GM21515 (cell line): ENCODE measurements at regions not wholly inside any gene's neighbourhood (a gene's known extent, or its start where the extent isn't known, plus 50 kb on each side); places are given as distances from the start of the nearest gene placed in this dataset.
"Not testable (repeated sequence)": the region's sequence is repeated elsewhere in the genome, so short reads cannot be mapped to it uniquely, and the experiment has no call there.

Source experiments
- ATAC-seq: cut with Tn5 transposase; IDR thresholded peaks from one replicate; pipeline ENCODE4 v1.9.1; 2021; ENCODE audit not compliant: unreplicated experiment

DNA sequence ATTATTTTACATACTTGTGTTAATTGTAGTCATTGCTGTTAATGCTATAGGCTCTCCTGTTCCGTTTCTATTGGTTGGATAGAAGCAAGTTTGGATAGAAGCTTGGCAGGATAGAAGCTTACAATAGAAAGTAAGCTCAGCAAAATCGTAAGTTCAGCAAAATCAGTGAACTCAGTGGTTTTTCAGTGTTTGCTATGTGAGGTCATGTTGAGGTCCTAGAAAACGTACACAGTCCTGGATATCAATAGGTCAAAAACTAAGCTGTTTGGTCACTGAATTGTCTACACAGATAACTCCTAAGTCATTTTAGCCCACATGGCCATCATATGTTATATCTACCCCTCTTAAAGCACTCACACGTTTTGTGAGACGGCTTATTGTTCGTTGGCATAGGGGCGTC, 299.4 kb downstream of the MAN2A1 start:
- no peak for ATAC-seq

DNA sequence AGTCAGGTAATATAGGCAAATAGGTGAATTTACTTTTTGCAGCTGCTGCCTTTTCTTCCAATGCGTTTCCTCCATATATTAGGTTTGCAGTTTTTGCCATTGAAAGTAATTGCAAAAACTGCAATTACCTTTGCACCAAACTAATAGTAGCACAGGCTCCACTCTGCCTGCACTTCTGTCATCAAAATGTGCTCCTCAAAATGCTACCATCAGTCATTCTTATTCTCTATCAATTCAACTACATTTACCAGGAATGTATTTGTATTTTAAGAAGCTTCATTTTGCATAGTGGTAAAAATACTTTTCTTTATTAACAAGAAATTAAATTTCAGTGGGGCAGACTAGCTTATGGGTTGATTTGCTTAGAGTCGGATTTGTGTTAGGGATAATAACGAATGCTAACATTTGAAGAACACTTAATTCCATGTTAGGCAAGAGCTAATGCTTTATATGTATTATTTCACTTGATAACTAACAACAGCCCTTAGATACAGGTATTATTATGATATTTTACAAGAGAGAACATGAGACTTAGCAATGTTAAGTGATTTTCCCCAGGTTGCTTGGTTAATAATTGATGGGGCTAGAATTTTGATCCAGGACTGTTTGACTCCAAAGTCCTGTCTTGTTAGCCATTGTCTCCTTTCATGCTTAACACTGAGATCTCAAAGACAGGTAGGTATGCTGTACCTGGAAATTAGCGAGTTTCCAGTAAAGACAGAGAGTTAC, 300.4 kb downstream of the MAN2A1 start:
- ATAC-seq = no peak

DNA sequence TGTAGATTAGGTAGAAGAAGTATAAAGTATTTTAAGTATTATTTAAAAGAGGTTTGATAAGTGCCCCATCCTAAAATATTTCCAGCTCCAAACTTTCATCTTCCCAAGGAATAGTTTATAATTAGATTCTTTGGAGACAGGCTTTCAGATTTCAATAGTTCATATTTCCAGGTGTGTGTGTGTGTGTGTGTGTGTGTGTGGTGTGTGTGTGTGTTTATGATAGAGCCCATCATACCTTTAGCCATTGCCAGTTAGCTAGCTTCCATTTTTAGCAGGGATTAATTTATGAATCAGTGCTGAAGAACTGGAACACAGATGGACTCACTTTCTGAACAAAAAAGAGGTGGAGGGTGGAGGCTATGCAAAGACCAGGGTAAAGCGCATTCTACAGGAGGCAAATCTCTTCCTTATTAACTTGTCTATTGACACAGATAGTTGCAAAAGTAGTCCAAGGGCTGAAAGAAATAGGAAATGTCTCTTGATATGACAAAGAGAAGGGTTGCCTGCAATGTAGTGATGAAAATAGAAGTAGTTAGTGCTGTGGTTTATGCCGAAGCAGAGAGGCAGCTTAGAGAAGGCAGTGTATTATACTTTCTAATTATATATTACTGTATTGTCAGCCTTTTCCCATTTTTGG, 301.1 kb downstream of the MAN2A1 start:
- ATAC-seq = no peak

DNA sequence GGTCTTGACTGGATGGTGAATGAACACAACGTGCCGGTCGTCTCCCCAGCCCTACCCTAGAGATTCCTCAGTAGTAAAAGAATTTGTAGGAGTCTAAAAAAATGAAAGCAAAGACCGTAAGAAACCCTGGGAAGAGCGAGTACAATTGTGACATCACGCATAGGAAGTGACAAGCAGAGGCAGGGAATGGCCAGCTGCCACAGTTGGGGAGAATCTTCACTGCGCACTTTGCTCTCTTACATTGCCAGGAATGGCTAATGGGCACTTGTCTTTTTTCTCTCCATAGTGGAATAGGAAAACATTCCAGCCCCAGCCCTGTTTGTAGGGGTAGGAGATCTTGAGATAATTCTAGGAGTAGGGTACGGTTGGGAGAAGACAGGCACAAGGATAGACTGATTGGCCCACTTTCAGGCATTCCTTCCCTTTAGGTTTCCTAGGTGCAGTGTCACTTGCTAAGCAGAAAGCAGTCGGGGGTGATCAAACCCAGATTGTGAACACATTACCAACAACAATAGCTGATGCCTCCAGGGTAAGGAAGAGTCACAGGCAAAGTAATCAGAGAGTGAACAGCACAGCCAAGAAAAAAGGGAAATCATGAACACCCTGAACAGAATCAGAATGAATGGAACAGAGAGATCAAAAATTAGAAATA, 302.7 kb downstream of the MAN2A1 start:
- ATAC-seq = no peak

DNA sequence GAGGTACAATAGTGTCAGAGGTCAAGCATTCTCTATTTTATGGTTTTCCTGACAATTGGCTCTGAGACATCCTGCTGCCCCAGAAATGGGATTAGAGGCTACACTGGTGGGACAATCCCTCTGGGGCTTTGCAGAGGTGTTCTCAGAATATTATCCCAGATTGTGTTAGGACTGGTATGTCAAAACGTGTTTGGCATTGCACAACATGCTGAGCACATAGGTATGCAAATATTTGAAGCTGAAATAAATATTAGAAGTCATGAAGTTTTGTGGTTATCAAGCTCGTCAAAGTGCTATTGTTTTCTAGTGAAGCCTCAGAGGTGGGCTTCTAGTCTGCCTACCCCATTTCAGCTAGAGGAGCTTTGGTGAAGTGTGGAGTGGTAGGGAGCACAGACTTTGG, 304.4 kb downstream of the MAN2A1 start:
- ATAC-seq = no peak

DNA sequence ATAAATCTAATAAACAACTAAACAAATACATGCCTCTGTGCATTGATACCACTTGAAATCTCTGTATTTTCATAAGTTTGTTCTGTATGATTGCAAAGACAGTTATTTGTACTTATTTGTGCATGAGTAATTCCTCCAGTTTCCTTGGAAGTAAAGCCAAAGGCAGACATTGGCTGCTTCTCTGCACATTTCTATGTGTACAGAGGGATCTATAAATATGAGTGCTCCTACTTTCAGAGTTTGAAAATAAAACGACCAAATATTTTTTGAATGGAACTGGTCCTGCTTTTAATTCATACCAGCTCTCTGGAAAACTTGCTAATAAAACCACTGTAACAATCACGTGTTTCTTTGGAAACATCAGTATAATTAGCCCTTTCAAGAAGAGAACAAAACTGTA, 306.5 kb downstream of the MAN2A1 start:
- no peak for ATAC-seq

DNA sequence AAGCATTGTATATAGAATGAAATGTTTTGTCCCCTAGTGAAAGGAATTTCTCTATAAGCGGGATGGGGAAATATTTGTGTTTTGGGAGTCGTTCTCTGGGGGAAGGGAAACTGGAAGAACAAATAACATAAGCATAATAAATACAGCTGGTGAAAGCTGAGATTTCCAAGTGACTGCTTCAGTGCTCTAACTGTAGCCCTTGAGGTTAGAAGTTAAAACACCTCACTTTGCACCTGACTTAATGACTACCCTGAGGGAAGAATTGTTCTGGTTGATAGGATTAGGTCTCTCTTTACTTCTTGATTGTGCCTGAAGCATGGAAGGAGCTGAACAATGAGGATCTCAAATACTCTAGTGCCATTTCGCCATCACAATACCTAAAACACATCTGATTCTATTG, 307.4 kb downstream of the MAN2A1 start:
- no peak for ATAC-seq

DNA sequence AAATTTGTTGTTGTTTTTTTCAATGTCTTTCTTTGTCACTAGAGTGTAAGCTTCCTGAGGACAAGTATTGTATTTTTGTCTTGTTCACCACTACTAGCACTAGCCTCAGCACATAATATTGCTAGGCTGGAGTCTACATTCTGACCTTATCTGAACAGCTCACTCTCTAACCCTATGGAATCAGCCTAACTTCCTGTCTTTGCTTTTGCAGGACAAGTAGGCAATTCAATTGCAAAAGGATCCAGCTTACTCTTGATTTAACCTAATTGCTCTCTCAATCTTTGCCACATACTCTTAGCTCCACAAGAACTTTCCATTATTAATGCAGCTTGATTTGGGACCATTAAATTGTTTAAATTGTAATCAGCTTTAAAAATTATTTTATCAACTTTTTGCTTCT, 308.5 kb downstream of the MAN2A1 start:
- no peak for ATAC-seq

DNA sequence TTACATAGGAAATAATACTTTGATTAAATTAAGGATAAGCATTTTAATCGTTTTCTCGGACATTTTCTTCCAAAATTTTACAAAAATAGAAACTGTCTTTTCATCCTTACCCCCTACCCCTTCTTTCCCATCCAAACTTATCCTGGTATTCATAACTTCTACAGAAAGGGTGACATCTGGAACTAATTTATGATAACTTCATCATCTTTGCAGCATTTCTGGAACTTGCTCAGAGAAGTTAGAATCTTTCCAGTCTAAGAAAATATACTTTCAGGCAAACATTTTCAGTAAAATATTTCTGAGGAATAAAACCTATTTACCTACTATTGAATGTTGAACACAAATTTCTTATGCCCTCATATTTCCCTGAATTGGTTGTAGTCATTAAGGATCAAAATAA, 309.0 kb downstream of the MAN2A1 start:
- ATAC-seq = no peak

DNA sequence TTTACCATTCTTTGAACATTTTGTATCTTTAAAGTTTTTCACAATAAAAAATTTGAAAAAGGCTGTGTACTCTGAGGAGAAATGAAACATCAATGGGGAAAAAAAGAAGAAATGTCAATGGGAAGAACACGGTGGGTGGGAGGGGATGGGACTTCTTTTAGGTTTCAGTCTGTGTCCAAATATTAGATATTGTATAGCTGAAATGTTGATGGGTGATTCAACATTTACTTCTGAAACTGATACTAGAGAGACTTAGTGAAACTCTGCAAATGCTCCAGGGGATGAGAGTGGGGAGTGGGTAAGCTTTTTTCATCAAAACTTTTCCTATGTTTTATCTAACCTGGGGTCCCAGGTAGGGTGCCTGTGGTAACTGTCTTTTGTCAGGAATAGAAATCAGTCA, 311.9 kb downstream of the MAN2A1 start:
- ATAC-seq = no peak

DNA sequence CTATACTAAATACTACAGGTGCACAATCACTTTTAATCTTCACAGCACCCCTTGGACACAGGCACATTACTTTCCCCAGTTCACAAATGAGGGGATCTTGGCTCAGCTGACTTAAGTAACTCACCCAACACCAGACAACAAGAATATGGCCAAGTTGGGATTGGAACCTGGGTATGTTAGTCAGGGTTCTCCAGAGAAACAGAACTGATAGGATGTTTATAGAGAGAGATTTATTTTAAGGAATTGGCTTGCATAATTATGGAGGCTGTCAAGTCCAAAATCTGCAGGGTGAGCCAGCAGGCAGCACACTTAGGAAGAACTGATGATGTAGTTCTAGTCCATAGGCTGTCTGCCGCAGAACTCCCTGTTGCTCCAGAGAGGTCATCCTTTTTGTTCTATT, 312.9 kb downstream of the MAN2A1 start:
- no peak for ATAC-seq

DNA sequence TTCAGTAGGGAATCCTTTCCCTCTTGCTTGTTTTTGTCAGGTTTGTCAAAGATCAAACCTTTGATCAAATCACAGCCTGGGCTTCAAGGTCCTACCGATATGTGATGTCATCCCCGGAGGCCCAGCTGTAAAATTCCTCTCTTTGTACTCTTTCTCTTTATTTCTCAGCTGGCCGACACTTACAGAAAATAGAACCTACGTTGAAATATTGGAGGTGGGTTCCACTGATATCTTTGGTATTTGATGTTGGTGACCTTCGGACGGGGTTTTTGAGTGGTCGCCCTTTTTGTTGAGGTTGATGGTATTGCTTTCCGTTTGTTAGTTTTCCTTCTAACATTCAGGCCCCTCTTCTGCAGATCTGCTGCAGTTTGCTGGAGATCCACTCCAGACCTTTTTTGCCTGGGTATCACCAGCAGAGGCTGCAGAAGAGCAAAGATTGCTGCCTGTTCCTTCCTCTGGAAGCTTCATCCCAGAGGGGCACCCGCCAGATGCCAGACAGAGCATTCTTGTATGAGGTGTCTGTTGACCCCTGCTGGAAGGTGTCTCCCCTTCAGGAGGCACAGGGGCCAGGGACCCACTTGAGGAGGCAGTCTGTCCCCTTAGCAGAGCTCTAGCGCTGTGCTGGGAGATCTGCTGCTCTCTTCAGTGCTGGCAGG, 316.3 kb downstream of the MAN2A1 start:
- not testable (repeated sequence) for ATAC-seq

DNA sequence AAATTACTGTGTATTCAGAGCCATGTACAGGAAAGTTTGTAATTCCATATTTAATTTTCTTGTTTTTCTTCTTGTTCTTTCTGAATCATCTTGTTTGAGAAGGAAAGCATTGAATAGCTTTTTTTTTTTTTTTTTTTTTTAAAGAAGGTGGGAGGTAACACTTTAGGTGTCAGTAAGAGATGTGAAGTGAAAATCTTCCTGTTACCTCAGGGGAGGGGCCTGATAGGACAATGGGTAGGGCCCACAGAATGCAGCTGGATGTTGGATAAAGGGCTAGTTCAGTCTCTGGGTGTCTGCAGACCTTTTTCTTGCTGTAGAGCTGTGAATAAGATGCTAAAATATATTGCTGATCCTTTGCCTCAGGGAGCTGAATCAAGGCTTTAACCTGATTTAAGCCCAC, 317.4 kb downstream of the MAN2A1 start:
- no peak for ATAC-seq

DNA sequence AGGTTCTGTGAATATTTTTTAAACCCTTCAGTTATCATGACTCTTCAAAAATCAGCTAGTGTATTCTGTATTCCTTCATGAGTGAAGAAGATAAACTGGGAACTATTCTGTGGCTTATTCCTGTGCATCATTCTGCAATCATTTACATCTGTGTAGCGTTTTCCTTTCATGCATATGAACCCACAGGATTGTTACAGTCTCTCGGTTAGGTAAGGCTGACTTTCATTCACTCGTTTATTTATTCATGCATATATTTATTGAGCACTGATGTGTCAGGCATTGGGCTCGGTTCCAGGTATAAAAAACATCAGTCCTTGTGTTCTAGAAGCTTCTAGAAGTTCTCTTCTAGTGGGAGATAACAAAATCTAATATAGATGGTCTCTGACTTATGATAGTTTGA, 318.4 kb downstream of the MAN2A1 start:
- no peak for ATAC-seq

DNA sequence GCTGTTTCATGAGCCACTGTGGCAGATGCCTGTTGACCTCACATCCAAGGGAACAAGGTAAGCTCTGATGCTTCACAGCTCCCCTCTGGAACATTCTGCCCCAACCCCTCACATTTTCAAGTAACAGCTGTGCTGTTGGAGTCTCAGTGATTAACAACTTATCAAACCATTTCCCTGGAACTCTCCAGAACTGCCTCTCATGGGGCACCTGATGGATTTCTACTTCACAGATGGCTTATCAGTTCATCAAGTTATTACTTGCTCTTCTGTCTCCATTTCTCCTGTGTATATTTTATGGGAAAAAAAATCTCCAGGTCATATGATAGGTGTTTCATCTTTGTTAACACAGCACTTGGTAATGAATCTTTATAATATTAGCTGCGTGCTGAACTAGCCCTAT, 322.4 kb downstream of the MAN2A1 start:
- ATAC-seq = no peak

DNA sequence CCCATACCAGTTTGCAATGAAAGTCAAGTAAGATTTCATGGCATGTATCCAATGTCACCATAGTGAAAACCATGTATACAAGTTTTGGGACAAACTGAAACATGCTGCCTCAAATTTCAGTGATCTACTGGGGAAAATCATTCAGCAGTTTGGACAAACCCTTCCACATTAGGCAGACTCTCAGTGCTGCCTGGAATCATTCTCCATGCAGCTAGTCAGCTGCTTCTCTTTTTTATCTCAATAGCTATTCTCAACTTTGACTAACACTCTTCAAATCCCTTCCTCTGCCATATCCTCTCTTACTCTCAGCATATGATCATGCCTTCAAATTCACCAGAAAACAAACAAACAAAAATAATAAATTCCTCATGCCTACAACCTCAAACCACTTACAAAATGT, 323.3 kb downstream of the MAN2A1 start:
- no peak for ATAC-seq

DNA sequence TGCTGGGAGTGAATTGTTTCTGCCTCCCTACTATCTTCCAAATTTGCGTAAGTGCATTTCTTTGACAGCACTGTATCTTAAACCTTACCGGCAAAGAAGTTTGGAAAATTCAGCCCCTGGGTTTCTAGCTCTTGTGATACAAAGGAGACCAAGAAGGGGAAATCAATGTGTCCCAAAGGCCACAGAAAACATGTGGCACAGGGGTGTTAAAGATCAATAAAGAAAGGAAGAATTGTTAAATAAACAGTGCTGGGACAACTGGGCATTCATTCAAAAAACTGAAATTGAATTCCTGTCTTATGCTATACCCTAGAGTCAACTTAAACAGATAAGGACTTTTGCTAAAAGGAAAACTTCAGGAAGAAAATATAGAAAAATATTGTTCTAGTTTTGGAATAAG, 328.1 kb downstream of the MAN2A1 start:
- no peak for ATAC-seq

DNA sequence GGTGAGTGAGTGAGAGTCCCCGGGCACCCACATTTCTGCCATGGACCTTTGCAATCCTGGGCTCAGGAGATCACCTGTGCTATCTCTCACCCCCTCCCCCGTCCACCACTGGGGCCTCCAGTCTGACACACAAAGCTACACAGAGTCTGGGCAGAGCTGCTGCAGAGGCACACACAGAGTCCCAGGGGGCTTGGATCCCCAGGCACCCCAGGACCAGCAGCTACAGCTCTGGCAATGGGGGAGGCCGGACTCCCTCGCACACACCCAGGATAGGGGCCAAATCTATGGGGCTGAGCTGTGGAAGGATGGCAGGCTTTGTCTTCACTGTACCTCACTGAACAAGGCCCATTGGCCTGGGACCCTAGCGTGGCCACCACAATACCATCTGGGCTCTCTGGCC, 328.8 kb downstream of the MAN2A1 start:
- ATAC-seq = no peak

DNA sequence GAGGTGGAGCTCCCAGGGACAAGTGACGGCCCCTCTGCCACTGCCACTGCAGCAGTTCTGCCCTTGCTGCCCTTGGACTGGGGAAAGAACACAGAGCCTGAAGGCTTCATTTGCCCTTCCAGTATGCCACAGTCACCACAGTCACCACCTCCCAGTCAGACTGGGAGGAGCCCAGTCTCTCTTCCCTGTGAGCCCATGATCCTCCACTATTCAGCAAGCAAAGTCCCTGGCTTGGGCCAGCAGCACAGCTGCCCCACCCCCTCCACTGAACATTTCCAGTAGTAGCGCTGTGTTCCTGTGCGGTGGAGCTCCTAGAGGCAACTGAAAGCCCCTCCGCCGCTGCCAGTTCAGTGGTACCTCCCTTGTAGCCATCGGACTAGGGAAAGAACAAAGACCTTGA, 329.4 kb downstream of the MAN2A1 start:
- ATAC-seq = no peak

DNA sequence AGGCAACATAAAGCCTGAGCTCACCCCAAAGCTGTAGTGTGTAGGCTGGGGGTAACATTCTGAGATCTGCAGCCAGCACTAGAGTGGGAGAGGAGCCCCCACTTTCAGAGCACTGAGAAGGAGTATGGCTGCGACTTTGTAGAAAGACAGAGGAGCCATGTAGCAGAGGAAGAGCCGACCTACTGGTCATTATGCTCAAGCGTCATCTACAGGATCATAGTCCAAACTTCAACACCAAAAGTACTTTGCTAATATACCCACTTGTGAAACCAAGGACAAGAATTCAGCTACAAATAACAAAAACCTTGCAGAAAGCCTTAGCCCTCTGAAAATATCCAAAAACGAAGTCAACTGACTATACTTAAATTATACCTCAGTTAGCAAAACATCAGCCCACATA, 330.1 kb downstream of the MAN2A1 start:
- ATAC-seq = no peak

DNA sequence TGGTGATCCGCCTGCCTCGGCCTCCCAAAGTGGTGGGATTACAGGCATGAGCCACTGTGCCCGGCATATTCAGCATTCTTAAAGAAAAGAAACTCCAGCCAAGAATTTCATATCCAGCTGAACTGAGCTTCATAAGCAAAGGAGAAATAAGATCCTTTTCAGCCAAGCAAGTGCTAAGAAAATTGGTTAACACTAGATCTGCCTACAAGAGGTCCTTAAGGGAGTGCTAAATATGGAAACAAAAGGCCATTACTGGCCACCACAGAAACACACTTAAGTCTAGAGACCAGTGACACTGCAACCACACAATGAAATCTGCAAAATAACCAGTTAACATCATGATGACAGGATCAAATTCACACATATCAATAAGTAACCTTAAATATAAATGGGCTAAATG, 331.5 kb downstream of the MAN2A1 start:
- no peak for ATAC-seq

DNA sequence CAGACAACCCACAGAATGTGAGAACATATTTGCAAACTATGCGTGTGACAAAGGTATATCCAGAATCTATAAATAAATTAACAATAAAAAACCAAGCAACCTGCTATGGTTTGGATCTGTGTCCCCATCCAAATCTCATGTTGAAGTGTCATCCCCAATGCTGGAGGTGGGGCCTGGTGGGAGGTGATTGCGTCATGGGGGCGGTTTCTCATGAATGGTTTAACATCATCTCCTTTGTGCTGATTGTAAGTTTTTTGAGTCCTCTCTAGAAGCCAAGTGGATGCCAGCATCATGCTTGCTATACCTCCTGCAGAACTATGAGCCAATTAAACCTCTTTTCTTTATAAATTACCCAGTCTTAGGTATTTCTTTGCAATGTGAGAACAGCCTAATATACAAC, 335.4 kb downstream of the MAN2A1 start:
- ATAC-seq = no peak
